ENCODE measurements at regions not wholly inside any gene's neighbourhood (a gene's known extent, or its start where the extent isn't known, plus 50 kb on each side); places are given as distances from the start of the nearest gene placed in this dataset.

GRCh38 chrY:12610861-12611260, 90.2 kb upstream of the USP9Y start:
- TF ChIP-seq CTCF (IDR thresholded peaks at IDR 0.05) (no peak), EP300 (IDR thresholded peaks at IDR 0.05; ENCODE audit: low read depth) (no peak), POLR2A (IDR thresholded peaks at IDR 0.05) (no peak), POLR2AphosphoS5 (IDR thresholded peaks at IDR 0.05) (no peak)

Measured in transverse colon (tissue), 4 donors.